ENCODE measurements at regions not wholly inside any gene's neighbourhood (a gene's known extent, or its start where the extent isn't known, plus 50 kb on each side); places are given as distances from the start of the nearest gene placed in this dataset.
A peak's percentile ranks its signal among the peaks of the same experiment; 100 is the strongest.

DNA sequence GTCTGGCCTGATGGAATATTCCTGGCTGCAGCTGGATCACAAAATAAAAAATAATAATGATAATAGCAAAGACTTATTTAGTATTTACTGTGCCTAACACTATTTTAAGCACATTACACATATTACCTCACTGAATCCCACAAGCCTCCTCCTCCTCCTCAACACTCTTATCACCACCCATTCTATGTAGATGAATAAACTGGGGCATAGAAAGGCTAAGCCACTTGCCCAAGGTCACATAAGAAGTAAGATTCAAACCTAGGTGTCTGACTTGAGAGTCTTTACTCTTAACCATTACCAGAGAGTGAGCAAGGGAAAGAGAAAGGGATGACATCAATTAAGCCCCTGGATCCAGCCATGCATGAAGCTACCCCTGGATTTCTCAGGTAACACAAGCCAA is 493.1 kb downstream of the SHQ1 start:
- DNase-seq, result no peak

- DNase-seq, result no peak
Observed at GRCh38 chr3:72354486-72354885, 493.8 kb downstream of the SHQ1 start.

DNA sequence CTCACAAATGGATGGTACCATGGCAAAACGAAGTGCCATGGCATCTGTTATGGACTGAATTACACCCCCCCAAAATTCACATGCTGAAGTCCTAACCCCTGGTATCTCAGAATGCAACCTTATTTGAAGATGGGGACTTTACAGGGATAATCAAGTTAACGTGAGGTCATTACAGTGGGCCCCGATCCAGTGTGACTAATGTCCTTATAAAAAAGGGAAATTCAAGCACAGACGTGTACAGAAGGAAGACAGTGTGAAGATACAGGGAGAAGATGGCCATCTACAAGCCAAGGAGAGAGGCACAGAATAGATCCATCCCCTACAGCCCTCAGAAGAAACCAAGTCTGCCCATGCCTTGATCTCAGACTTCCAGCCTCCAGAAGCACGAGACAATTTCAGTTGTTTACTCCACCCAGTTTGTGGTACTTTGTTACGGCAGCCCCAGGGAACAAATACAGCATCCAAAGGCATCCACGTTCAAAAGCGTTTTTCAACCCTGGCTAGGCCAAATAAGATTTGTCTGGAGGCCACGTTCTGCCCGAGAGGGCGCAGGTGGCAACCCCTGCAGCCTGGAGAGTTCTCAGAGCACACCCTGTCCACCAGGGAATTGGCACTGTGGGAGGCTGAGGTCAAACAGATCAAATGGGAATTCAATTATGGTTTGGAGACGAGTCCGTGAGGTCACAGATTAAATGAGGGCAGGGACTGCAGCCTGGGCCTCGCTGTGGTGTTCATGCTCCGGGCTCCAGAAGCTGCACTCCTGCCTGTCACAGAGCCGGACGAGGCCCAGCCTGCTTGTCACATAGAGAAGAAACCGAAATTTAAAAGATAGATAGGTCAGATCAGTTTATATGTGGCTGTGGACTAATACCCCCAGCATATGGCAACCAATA is 494.8 kb downstream of the SHQ1 start:
- no peak for DNase-seq

- DNase-seq, result no peak
Observed at GRCh38 chr3:72352176-72352575, 496.1 kb downstream of the SHQ1 start.

DNA sequence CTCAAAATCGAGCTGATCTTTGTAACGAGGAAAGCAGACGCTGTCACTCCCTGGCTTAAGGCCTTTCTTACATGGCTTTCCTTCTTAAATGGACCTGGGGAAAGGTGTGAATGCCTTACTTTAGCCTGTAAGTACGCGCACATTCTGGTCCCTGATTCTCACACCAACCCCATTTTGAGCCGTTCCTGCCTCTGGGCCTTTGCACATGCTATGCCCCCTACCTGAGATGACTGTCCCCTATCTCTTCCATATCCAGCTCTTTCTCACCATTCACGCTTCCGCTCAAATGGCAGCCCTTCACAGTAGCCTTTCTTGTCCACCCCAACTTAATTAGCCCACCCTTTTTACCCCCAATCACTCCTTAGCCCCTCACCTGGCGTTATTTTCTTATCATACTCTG is 496.7 kb downstream of the SHQ1 start:
- no peak for DNase-seq

DNA sequence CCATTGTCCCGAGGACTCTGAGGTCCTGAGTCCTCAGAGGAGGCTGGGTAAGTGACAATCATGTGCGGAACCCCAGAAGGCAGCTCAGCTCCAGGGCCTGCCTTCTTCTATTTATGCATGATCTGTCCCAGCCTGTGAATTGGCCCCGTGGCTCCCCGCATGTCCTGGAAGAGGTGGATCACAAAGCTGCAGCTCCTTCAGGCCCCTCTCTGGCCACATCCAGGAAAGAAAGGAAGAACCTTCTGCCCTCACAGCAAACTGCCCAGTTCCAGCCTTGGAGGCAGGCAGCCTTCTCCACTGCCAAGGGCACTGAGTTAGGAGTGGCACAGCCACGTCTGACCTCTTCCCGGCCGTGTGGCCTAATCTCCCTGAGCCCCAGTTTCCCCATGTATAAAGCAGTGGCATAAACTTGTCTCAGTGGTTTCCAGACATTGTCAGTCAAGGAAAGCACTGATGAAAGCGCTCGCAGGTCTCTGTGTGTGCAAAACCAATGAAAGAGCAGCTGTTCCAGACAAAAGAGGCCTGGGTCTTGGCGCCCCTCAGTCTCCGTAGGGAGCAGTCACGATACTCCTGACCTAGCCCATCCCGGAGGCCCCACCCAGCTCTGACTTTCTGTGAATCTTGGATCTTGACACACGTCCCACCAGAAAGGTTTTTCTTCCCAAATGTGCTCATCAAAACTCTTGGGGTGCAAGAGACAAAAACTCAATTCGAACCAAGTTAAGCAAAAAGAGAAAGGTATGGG is 497.3 kb downstream of the SHQ1 start:
- no peak for DNase-seq

DNA sequence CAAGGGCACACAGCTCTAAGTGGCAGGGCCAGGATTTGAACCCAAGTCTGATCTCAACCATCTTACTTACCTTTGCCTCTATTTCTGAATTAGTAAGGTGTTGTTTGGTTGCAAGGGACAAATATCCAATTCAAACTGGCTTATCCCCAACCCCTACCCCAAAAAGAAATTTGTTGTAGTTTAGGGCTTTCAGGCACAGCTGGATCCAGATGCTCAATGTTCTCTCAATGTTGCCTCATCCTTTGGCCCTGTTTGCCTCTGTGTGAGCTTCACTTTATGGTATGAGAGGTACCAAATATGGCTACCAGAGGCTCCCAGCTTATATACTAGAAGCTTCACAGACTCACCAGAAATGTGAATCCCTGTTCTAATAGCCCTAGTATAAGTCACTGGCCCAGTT is 499.9 kb downstream of the SHQ1 start:
- DNase-seq, result no peak

DNA sequence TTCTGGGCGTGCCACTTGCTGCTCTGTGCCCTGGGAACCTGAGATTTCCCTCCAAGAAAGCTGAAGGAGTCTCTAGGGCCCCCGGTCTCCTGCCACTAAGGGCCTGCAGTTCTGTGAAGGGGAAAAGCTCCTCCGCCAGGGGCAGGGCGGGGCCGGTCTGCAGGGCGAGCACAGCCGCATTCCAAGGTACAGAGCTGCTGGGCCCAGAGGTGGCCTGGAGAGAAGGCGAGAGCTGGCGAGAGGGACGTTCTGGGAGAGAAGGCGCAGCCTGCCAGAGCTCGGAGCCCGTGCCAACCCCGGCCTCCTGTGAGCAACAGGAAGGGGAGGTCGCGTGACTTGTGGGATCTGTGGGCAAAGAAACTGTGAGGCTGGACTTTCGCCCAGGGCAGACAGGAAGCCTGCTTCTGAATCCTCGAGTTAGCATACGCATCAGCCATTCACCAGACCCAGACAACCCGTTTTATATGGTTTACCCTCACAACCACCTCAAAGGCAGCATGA is 500.4 kb downstream of the SHQ1 start:
- peak; percentile 41 for DNase-seq

GRCh38 chr3:72346526-72346926 is 501.7 kb downstream of the SHQ1 start:
- DNase-seq, result no peak

GRCh38 chr3:72345980-72346379 is 502.3 kb downstream of the SHQ1 start:
- no peak for DNase-seq

GRCh38 chr3:72345237-72345878 is 502.9 kb downstream of the SHQ1 start:
- DNase-seq, result no peak

DNA sequence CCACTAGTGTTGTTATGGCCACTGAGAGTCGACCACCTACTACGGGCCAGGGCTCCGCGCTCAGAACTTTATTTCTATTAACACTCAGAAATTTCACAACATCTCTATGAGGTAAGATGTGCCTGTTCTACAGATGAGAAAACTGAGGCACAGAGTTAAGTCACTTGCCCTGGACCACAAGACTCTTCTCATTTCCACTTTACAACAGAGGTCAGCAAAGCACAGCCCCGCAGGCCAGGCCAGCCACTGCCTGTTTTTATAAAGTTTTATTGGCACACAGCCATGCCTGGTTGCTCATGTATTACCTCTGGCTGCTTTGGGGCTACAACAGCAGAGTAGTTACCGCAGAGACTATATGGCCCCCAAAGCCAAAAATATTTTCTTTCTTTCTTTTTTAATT is 503.6 kb downstream of the SHQ1 start:
- no peak for DNase-seq

- no peak for DNase-seq
Observed at GRCh38 chr3:72344236-72344635, 504.0 kb downstream of the SHQ1 start.

- no peak for DNase-seq
Observed at GRCh38 chr3:72343078-72343477, 505.2 kb downstream of the SHQ1 start.

DNA sequence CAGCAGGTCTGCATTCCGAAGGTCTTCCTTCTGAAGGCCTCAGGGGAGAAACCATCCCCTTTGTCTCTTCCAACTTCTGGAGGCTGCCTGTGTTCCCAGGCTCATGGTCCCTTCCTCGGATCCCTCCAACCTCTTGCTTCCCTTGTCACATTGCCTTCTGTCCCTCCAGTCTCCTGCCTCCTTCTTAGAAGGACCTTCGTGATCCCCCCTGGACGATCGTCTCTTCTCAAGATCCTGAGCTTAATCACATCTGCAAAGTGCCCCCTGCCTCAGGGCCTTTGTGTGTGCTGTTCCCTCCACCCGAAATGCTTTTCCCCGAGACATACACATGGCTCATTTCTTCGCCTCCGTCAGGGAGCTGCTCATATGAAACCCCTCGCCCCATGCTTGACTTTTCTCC is 505.8 kb downstream of the SHQ1 start:
- DNase-seq, result no peak

DNA sequence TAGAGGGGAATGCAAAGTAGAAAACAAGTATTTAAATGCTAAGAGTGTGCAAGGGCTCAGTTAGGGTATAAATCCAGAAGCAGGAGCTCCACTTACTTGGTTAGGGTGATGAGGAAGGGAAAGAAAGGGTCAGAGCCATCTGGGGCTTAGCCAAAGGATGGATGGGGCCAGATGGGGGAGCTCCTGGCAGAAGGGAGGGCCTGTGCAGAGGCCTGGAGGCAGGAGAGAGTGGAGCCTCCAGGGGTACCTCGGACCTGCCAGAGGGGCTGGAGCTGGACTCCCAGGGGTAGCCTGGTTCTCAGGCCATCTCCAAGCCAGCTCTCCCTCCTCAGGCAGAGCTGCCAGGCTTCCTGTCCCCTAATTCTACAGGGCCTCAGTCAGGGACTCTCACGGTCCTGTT is 506.3 kb downstream of the SHQ1 start:
- no peak for DNase-seq

DNA sequence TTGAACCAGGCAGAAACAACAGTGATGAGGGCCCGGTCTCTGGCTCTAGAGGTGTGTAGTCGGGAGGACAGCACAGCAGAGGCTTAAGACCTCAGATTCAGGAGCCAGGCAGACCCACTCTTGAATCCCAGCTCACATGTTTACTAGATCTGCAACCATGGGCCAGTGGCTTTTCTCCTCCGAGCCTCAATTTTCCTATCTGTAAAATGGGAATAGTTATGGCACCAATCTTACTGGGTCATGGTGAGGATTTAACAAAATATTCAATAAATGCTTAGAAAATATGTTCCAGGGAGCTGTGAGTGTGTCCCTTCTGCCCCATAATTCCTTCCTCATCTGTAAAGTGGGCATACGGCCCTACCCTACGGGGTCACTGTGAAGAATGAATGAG is 506.9 kb downstream of the SHQ1 start:
- DNase-seq, result no peak

DNA sequence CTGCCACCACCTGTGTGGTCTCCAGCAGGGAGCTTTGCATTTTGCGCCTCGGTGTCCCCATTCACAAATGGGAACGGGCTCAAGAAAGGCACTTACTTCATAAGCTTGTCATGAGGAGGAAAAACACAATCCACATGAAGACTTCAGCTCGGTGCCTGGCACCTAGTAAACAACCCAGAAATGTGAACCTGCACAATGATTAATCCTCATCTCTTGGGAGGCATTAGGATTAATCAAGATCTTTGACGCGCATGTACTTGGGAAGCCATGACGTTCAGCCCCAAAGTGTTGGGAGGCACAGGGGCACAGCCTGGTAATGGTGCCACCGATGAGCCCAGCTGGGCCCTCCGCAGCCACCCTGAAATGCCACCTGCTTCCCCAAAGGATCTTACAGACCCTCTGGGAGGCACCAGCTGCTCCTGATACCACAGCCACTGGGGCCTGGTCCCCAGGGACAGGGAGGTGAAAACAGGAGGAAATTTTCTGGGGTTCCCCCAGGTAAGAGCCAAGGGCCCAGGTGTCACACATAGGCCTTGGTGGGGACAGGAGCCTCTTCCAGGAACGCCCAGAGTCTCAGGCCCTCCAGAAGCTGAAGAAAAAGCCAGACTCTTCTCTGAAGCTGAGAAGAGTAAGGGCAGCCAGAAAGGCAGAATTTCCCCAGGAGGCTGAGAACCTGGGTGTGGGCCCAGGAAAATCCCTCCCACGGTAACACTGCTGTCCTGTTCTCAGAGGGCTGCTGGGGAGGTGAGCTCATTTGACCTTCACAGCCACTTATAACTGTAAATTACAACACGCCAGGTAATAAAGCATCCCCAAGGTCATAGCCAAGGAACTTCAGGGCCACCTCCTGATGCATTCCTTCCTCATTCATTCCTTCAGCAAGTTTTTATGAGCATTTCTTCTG is 507.5 kb downstream of the SHQ1 start:
- DNase-seq, result no peak

- DNase-seq, result no peak
Observed at GRCh38 chr3:72340056-72340455, 508.2 kb downstream of the SHQ1 start.

GRCh38 chr3:72339670-72340030 is 508.6 kb downstream of the SHQ1 start:
- DNase-seq, result no peak

GRCh38 chr3:72338942-72339669 is 509.1 kb downstream of the SHQ1 start:
- DNase-seq, result no peak

Data from T-helper 9 cell (primary cell).